ENCODE measurements at regions not wholly inside any gene's neighbourhood (a gene's known extent, or its start where the extent isn't known, plus 50 kb on each side); places are given as distances from the start of the nearest gene placed in this dataset.

- no peak for TF ChIP-seq TAF1 (IDR thresholded peaks at IDR 0.05; ENCODE audit: borderline replicate concordance, low read depth, low read length)
- TF ChIP-seq, protein P1, sequence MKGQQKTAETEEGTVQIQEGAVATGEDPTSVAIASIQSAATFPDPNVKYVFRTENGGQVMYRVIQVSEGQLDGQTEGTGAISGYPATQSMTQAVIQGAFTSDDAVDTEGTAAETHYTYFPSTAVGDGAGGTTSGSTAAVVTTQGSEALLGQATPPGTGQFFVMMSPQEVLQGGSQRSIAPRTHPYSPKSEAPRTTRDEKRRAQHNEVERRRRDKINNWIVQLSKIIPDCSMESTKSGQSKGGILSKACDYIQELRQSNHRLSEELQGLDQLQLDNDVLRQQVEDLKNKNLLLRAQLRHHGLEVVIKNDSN (IDR thresholded peaks at IDR 0.05; ENCODE audit: borderline replicate concordance, low read depth), result no peak
- TF ChIP-seq NFIC (IDR thresholded peaks at IDR 0.05; ENCODE audit: borderline replicate concordance), result no peak
- TF ChIP-seq FOXM1 (IDR thresholded peaks at IDR 0.05; ENCODE audit: low read depth), result no peak
- TF ChIP-seq, protein P2, sequence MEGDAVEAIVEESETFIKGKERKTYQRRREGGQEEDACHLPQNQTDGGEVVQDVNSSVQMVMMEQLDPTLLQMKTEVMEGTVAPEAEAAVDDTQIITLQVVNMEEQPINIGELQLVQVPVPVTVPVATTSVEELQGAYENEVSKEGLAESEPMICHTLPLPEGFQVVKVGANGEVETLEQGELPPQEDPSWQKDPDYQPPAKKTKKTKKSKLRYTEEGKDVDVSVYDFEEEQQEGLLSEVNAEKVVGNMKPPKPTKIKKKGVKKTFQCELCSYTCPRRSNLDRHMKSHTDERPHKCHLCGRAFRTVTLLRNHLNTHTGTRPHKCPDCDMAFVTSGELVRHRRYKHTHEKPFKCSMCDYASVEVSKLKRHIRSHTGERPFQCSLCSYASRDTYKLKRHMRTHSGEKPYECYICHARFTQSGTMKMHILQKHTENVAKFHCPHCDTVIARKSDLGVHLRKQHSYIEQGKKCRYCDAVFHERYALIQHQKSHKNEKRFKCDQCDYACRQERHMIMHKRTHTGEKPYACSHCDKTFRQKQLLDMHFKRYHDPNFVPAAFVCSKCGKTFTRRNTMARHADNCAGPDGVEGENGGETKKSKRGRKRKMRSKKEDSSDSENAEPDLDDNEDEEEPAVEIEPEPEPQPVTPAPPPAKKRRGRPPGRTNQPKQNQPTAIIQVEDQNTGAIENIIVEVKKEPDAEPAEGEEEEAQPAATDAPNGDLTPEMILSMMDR (IDR thresholded peaks at IDR 0.05), result no peak
- no peak for TF ChIP-seq FOSL2 (IDR thresholded peaks at IDR 0.05; ENCODE audit: borderline replicate concordance, low read depth)
These were observed 143.6 kb upstream of the PITX1 start (continued) for GRCh38 chr5:135177591-135177990.

- POLR2A ChIA-PET, result no interaction called here
These were observed 143.0 kb upstream of the PITX1 start for GRCh38 chr5:135176991-135177390.

More at GRCh38 chr5:135176991-135177390, 143.0 kb upstream of the PITX1 start:
- Histone ChIP-seq H3K27me3 (ENCODE audit: insufficient read depth) (peaks cover 5% of the 10 kb centered on the region; the same call in 1 of the 2 replicates), H2AFZ (ENCODE audit: low read depth) (no peak overlapping the region), H3K36me3 (replicated peaks in 1 of 2; ENCODE audit: control insufficient read depth in 1 of 2, insufficient read depth in 2 of 2, low read length in 1 of 2) (no peaks in the 10 kb centered on the region), H3K9me2 (no peaks in the 10 kb centered on the region), H3K4me2 (no peak overlapping the region), H3K4me1 (ENCODE audit: control insufficient read depth in 1 of 2, insufficient read depth in 2 of 2, low read depth in 1 of 2, low read length in 1 of 2) (peaks cover 0 to 2% of the 10 kb centered on the region in 2 experiments; a peak in 1 of 4 replicates), H4K20me1 (ENCODE audit: insufficient read depth) (no peaks in the 10 kb centered on the region), H3F3A (replicated peaks; ENCODE audit: insufficient read depth) (no peaks in the 10 kb centered on the region), H3K9me3 (no peaks in the 10 kb centered on the region), H3K79me2 (ENCODE audit: insufficient read depth) (no peaks in the 10 kb centered on the region), H3K4me3 (ENCODE audit: low read depth in 2 of 2, low read length in 1 of 2) (no peak overlapping the region), H3K9ac (no peak overlapping the region), H3K27ac (ENCODE audit: low read depth in 2 of 2, low read length in 1 of 2) (no peak overlapping the region)
- WGBS (ENCODE audit: low lambda C conversion rate), result 69% methylated on average over 5 of the region's 7 CpGs
- TF ChIP-seq RXRA (IDR thresholded peaks at IDR 0.05; ENCODE audit: borderline replicate concordance, low read depth) (no peak), SIN3A (IDR thresholded peaks at IDR 0.05; ENCODE audit: borderline replicate concordance, low read depth, low read length) (no peak), FOXM1 (IDR thresholded peaks at IDR 0.05; ENCODE audit: low read depth) (no peak), IRF3 (IDR thresholded peaks at IDR 0.05; ENCODE audit: low read depth, low read length) (no peak), RFX5 (IDR thresholded peaks at IDR 0.05; ENCODE audit: low read length) (no peak), TEAD4 (IDR thresholded peaks at IDR 0.05; ENCODE audit: borderline replicate concordance, insufficient read depth) (no peak), EZH2phosphoT487 (IDR thresholded peaks at IDR 0.05; ENCODE audit: borderline replicate concordance, low read depth) (no peak), NRF1 (IDR thresholded peaks at IDR 0.05; ENCODE audit: low read depth, low read length) (no peak), EP300 (IDR thresholded peaks at IDR 0.05; ENCODE audit: borderline replicate concordance in 1 of 2, low read depth in 1 of 2, low read length in 1 of 2) (no peak), NFIC (IDR thresholded peaks at IDR 0.05; ENCODE audit: borderline replicate concordance) (no peak), TAF1 (IDR thresholded peaks at IDR 0.05; ENCODE audit: borderline replicate concordance, low read depth, low read length) (no peak), MEF2A (IDR thresholded peaks at IDR 0.05; ENCODE audit: borderline replicate concordance, low read depth) (no peak), ZBTB33 (IDR thresholded peaks at IDR 0.05; ENCODE audit: borderline replicate concordance, low read depth) (no peak)
- TF ChIP-seq, protein P3, sequence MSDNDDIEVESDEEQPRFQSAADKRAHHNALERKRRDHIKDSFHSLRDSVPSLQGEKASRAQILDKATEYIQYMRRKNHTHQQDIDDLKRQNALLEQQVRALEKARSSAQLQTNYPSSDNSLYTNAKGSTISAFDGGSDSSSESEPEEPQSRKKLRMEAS (IDR thresholded peaks at IDR 0.05; ENCODE audit: low read depth), result no peak
- TF ChIP-seq, protein P2 (IDR thresholded peaks at IDR 0.05), result no peak
- TF ChIP-seq, protein P4, sequence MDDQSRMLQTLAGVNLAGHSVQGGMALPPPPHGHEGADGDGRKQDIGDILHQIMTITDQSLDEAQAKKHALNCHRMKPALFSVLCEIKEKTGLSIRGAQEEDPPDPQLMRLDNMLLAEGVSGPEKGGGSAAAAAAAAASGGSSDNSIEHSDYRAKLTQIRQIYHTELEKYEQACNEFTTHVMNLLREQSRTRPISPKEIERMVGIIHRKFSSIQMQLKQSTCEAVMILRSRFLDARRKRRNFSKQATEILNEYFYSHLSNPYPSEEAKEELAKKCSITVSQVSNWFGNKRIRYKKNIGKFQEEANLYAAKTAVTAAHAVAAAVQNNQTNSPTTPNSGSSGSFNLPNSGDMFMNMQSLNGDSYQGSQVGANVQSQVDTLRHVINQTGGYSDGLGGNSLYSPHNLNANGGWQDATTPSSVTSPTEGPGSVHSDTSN (IDR thresholded peaks at IDR 0.05), result no peak
- CTCF ChIA-PET, result interaction anchor here (0.7 to 1.0 kb wide), 2 partner anchors 49 to 375 kb away, joined by 3 read pairs; no protein-coding TSS in a partner anchor
- no peak for DNase-seq
